SK-N-SH (cell line): ENCODE measurements at regions not wholly inside any gene's neighbourhood (a gene's known extent, or its start where the extent isn't known, plus 50 kb on each side); places are given as distances from the start of the nearest gene placed in this dataset.

Experiments
- CTCF ChIA-PET: fragments of 300-600, 350-600 bp; formaldehyde crosslinking; extraction: SDS; loops from one replicate; lab custom pipeline; 2021; lab: Yijun Ruan, JAX
- POLR2A ChIA-PET: fragments of 350-600 bp; sonication (Branson Sonifier 250); formaldehyde crosslinking; extraction: SDS; loops from one replicate; lab custom pipeline; 2020; ENCODE audit warnings: antibody characterized with exemption, inconsistent platforms; lab: Yijun Ruan, JAX
- DNase-seq: peaks from one replicate; pipeline ENCODE4 v3.0.0; 2012
- H2AFZ ChIP-seq: fragments of 200-600 bp; sonication (generic); 2 replicates; pipeline ENCODE4 v1.8.1; 2016; ENCODE audit warnings: antibody characterized with exemption, mild to moderate bottlenecking, low read depth
- H3F3A ChIP-seq: fragments of 200-600 bp; sonication (generic); replicated peaks from 2 replicates; pipeline ENCODE3; 2016; ENCODE audit warnings: antibody characterized with exemption, mild to moderate bottlenecking; ENCODE audit not compliant: insufficient read depth
- H3K27ac ChIP-seq, 2 experiments: fragments of 200-500 bp in 1 of 2; fragments of 200-600 bp in 1 of 2; sonication (Bioruptor generic) in 1 of 2; sonication (generic), shearing (Covaris generic) in 1 of 2; 2 replicates each; pipeline versions ENCODE4 v1.5.1 to v1.6.1; 2014 to 2016; ENCODE audit warnings: low read depth in 2 of 2, inconsistent platforms in 1 of 2, low read length in 1 of 2, mild to moderate bottlenecking in 1 of 2, mixed read lengths in 1 of 2
- H3K27me3 ChIP-seq: fragments of 200-600 bp; sonication (generic), shearing (Covaris generic); 2 replicates; pipeline ENCODE4 v1.6.1; 2016; ENCODE audit warnings: mixed run types; ENCODE audit not compliant: insufficient read depth
- H3K36me3 ChIP-seq, 2 experiments: fragments of 200-500 bp in 1 of 2; fragments of 200-600 bp in 1 of 2; sonication (Bioruptor generic) in 1 of 2; sonication (generic) in 1 of 2; replicated peaks in 1 of 2; 2 replicates each; pipeline versions ENCODE3 to v1.5.1; 2014 to 2016; ENCODE audit warnings: low read length in 1 of 2, mild to moderate bottlenecking in 1 of 2; ENCODE audit not compliant: insufficient read depth in 2 of 2, control insufficient read depth in 1 of 2
- H3K4me1 ChIP-seq, 2 experiments: fragments of 200-500 bp in 1 of 2; fragments of 200-600 bp in 1 of 2; sonication (Bioruptor generic) in 1 of 2; sonication (generic), shearing (Covaris generic) in 1 of 2; 2 replicates each; pipeline versions ENCODE4 v1.5.1 to v1.6.1; 2014 to 2016; ENCODE audit warnings: low read depth in 1 of 2, low read length in 1 of 2, mixed run types in 1 of 2; ENCODE audit not compliant: insufficient read depth in 2 of 2, control insufficient read depth in 1 of 2
- H3K4me2 ChIP-seq: fragments of 200-600 bp; sonication (generic), shearing (Covaris generic); 2 replicates; pipeline ENCODE4 v1.6.1; 2017; ENCODE audit warnings: mixed run types
- H3K4me3 ChIP-seq, 2 experiments: fragments of 200-500 bp in 1 of 2; fragments of 200-600 bp in 1 of 2; sonication (Bioruptor generic) in 1 of 2; sonication (generic), shearing (Covaris generic) in 1 of 2; 2 replicates each; pipeline versions ENCODE4 v1.5.1 to v1.8.1; 2014 to 2016; ENCODE audit warnings: low read depth in 2 of 2, inconsistent platforms in 1 of 2, low read length in 1 of 2, mild to moderate bottlenecking in 1 of 2, mixed read lengths in 1 of 2, moderate library complexity in 1 of 2
- H3K79me2 ChIP-seq: fragments of 200-600 bp; sonication (generic); 2 replicates; pipeline ENCODE4 v1.8.1; 2017; ENCODE audit warnings: mild to moderate bottlenecking; ENCODE audit not compliant: insufficient read depth
- H3K9ac ChIP-seq: fragments of 200-600 bp; sonication (generic); 2 replicates; pipeline ENCODE4 v1.6.1; 2017; ENCODE audit warnings: mixed run types
- H3K9me2 ChIP-seq: fragments of 200-600 bp; sonication (generic); 2 replicates; pipeline ENCODE4 v1.6.1; 2017; ENCODE audit warnings: mixed run types
- H3K9me3 ChIP-seq: fragments of 200-600 bp; sonication (generic); 2 replicates; pipeline ENCODE4 v1.6.1; 2017; ENCODE audit warnings: mixed run types, mild to moderate bottlenecking, moderate library complexity
- H4K20me1 ChIP-seq: fragments of 200-600 bp; sonication (generic); 2 replicates; pipeline ENCODE4 v1.6.1; 2017; ENCODE audit warnings: mild to moderate bottlenecking, mixed run types; ENCODE audit not compliant: insufficient read depth
- MEF2A ChIP-seq: IDR thresholded peaks from 2 replicates; pipeline ENCODE4 v1.4.0; 2012; ENCODE audit warnings: low read depth, borderline replicate concordance
- MXI1 ChIP-seq: IDR thresholded peaks from 2 replicates; pipeline ENCODE4 v1.6.1; 2012; ENCODE audit warnings: mild to moderate bottlenecking, low read depth, low read length, improper control_type of control experiment
- NRF1 ChIP-seq: IDR thresholded peaks from 2 replicates; pipeline ENCODE4 v1.6.1; 2012; ENCODE audit warnings: low read depth, mild to moderate bottlenecking, low read length
- POLR2AphosphoS5 ChIP-seq: IDR thresholded peaks from 2 replicates; pipeline ENCODE4 v1.6.1; 2012; ENCODE audit warnings: low read depth, low read length
- RAD21 ChIP-seq: IDR thresholded peaks from 2 replicates; pipeline ENCODE4 v1.6.1; 2012; ENCODE audit warnings: mild to moderate bottlenecking, low read length
- RFX5 ChIP-seq: IDR thresholded peaks from 2 replicates; pipeline ENCODE4 v1.6.1; 2012; ENCODE audit warnings: mild to moderate bottlenecking, improper control_type of control experiment, low read length
- TAF1 ChIP-seq: IDR thresholded peaks from 2 replicates; pipeline ENCODE4 v1.6.1; 2012; ENCODE audit warnings: low read depth, mild to moderate bottlenecking, low read length, moderate library complexity, borderline replicate concordance
- TEAD4 ChIP-seq: IDR thresholded peaks from 2 replicates; pipeline ENCODE4 v1.4.0; 2012; ENCODE audit warnings: mild to moderate bottlenecking, borderline replicate concordance; ENCODE audit not compliant: insufficient read depth
- WGBS: methylation state at CpG from one replicate; pipeline ENCODE4 v1.1.6; 2017; ENCODE audit warnings: low lambda C conversion rate; 5-methylcytosine and 5-hydroxymethylcytosine counted together
- TF ChIP-seq, protein P1 (sequence below): IDR thresholded peaks from 2 replicates; pipeline ENCODE4 v1.6.1; 2012; ENCODE audit warnings: mild to moderate bottlenecking, low read depth, low read length, moderate library complexity
- TF ChIP-seq, protein P2 (sequence below): fragments of 200-600 bp; sonication (generic); IDR thresholded peaks from 2 replicates; pipeline ENCODE4 v1.6.1; 2017; ENCODE audit warnings: antibody characterized with exemption, mild to moderate bottlenecking, moderate library complexity

DNA sequence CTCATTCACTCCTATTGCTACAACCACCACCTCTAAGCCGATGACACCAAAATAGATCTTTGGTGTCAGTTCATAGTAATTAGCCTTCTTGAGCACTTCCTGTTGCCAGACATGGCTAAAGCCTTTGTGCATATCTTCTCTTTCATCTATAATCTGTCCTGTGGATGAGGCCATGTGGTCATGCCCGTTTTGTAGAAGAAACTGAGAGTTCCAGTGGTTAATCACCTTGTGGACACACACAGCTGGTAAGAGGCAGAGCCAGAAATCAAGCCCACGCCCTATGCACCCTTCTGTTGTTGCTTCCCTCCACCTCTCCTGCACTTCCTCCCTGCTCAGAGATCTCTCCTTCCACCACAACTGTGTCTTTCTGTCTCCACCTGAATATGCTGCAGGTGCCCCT is 285.1 kb upstream of the PFKP start (continued):
- TF ChIP-seq MEF2A (no peak), TEAD4 (no peak), TAF1 (no peak), RAD21 (no peak), NRF1 (no peak), POLR2AphosphoS5 (no peak)
- TF ChIP-seq, protein P1, sequence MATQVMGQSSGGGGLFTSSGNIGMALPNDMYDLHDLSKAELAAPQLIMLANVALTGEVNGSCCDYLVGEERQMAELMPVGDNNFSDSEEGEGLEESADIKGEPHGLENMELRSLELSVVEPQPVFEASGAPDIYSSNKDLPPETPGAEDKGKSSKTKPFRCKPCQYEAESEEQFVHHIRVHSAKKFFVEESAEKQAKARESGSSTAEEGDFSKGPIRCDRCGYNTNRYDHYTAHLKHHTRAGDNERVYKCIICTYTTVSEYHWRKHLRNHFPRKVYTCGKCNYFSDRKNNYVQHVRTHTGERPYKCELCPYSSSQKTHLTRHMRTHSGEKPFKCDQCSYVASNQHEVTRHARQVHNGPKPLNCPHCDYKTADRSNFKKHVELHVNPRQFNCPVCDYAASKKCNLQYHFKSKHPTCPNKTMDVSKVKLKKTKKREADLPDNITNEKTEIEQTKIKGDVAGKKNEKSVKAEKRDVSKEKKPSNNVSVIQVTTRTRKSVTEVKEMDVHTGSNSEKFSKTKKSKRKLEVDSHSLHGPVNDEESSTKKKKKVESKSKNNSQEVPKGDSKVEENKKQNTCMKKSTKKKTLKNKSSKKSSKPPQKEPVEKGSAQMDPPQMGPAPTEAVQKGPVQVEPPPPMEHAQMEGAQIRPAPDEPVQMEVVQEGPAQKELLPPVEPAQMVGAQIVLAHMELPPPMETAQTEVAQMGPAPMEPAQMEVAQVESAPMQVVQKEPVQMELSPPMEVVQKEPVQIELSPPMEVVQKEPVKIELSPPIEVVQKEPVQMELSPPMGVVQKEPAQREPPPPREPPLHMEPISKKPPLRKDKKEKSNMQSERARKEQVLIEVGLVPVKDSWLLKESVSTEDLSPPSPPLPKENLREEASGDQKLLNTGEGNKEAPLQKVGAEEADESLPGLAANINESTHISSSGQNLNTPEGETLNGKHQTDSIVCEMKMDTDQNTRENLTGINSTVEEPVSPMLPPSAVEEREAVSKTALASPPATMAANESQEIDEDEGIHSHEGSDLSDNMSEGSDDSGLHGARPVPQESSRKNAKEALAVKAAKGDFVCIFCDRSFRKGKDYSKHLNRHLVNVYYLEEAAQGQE = no peak
- TF ChIP-seq, all 33 proteins: peak for 0

DNA sequence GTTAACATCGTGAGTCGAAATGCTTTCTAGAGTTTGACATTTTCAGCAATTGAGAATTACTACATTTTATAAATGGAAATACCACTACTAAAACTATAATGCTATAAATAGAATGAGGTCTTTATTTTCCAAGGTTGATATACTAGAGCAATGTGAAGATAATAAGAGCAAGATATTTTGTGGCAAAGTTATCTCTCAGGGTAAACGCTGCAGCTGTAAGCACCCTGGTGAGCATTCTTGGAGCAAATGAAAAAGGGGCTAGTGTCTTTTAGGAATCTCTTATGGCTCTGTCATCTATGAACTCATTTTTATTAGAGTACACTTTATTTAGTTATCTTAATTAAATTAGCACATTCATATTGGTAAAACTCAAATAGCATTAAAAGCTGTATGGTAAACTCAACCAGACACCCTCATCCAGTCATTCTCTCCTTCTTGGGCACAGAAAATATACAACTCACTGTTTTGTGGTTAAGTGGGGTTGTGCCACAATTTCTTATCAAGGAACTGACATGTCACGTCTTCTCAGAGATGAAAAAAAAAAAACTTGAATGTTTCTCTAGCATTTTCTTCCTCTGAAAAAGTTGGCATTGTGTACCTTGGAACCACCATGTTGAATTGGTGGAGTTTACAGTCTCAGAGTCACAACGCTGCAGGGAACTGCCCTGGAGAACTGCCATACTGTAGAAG is 289.5 kb upstream of the PFKP start:
- no peaks in the 10 kb centered on the region for H3F3A ChIP-seq
- no peaks in the 10 kb centered on the region for H3K9me3 ChIP-seq
- no peaks in the 10 kb centered on the region for H3K36me3 ChIP-seq
- no peak for TF ChIP-seq RFX5
- TF ChIP-seq, protein P2, sequence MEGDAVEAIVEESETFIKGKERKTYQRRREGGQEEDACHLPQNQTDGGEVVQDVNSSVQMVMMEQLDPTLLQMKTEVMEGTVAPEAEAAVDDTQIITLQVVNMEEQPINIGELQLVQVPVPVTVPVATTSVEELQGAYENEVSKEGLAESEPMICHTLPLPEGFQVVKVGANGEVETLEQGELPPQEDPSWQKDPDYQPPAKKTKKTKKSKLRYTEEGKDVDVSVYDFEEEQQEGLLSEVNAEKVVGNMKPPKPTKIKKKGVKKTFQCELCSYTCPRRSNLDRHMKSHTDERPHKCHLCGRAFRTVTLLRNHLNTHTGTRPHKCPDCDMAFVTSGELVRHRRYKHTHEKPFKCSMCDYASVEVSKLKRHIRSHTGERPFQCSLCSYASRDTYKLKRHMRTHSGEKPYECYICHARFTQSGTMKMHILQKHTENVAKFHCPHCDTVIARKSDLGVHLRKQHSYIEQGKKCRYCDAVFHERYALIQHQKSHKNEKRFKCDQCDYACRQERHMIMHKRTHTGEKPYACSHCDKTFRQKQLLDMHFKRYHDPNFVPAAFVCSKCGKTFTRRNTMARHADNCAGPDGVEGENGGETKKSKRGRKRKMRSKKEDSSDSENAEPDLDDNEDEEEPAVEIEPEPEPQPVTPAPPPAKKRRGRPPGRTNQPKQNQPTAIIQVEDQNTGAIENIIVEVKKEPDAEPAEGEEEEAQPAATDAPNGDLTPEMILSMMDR = no peak
- TF ChIP-seq MXI1 = no peak
- TF ChIP-seq, all 33 proteins: peak for 0
- 15% methylated on average over 5 of the region's 5 CpGs for WGBS
- Histone ChIP-seq H3K27ac (no peak overlapping the region), H3K4me3 (no peak overlapping the region), H3K4me2 (no peak overlapping the region), H4K20me1 (no peaks in the 10 kb centered on the region), H3K27me3 (no peaks in the 10 kb centered on the region), H3K79me2 (no peaks in the 10 kb centered on the region), H3K9ac (no peak overlapping the region), H3K9me2 (no peaks in the 10 kb centered on the region), H2AFZ (no peak overlapping the region), H3K4me1 (peaks cover 0 to 2% of the 10 kb centered on the region in 2 experiments; a peak in 1 of 4 replicates)
- DNase-seq = no peak
- POLR2A ChIA-PET = no interaction called here
- CTCF ChIA-PET = no interaction called here
